H1 (cell line): ENCODE measurements at regions not wholly inside any gene's neighbourhood (a gene's known extent, or its start where the extent isn't known, plus 50 kb on each side); places are given as distances from the start of the nearest gene placed in this dataset.
A peak's percentile ranks its signal among the peaks of the same experiment; 100 is the strongest.
"Not testable (repeated sequence)": the region's sequence is repeated elsewhere in the genome, so short reads cannot be mapped to it uniquely, and the experiment has no call there.

Experiments used
- BRCA1 ChIP-seq: IDR thresholded peaks from 2 replicates; pipeline ENCODE4 v1.6.1; 2012; ENCODE audit warnings: low read depth, low read length, improper control_type of control experiment
- CBX5 ChIP-seq: fragments of 300-800, 300-1000 bp; sonication (generic); IDR thresholded peaks from 2 replicates; pipeline ENCODE4 v1.7.1; 2016; ENCODE audit warnings: antibody characterized with exemption, low read length, low read depth
- CHD2 ChIP-seq: IDR thresholded peaks from 2 replicates; pipeline ENCODE4 v1.6.1; 2012; ENCODE audit warnings: low read length, improper control_type of control experiment
- CREB1 ChIP-seq: IDR thresholded peaks from 2 replicates; pipeline ENCODE4 v1.6.1; 2012; ENCODE audit warnings: inconsistent platforms
- CTCF ChIP-seq, 3 experiments: IDR thresholded peaks; 1 replicate in 2 of 3; 2 replicates in 1 of 3; pipeline versions ENCODE4 v1.5.1 to v1.6.1; 2011; ENCODE audit warnings: low read length in 3 of 3, mild to moderate bottlenecking in 3 of 3, inconsistent platforms in 2 of 3, low read depth in 1 of 3, moderate library complexity in 1 of 3; ENCODE audit not compliant: insufficient read depth in 1 of 3; ENCODE audit errors: control extremely low read depth in 1 of 3
- NRF1 ChIP-seq: IDR thresholded peaks from 2 replicates; pipeline ENCODE4 v1.6.1; 2011; ENCODE audit warnings: mild to moderate bottlenecking, low read depth, low read length, improper control_type of control experiment
- POLR2A ChIP-seq, 2 experiments: IDR thresholded peaks; 1 replicate in 1 of 2; 2 replicates in 1 of 2; pipeline ENCODE4 v1.6.1; 2011; ENCODE audit warnings: low read depth in 2 of 2, low read length in 2 of 2, mild to moderate bottlenecking in 2 of 2; ENCODE audit errors: control extremely low read depth in 1 of 2
- POU5F1 ChIP-seq: IDR thresholded peaks from 2 replicates; pipeline ENCODE4 v1.6.1; 2011; ENCODE audit warnings: low read depth, mild to moderate bottlenecking, low read length, moderate library complexity
- SUZ12 ChIP-seq: fragments of 200-600 bp; sonication (generic); IDR thresholded peaks from 2 replicates; pipeline ENCODE4 v1.6.1; 2012; ENCODE audit warnings: mild to moderate bottlenecking, inconsistent platforms, low read length, moderate library complexity, mixed read lengths

- not testable (repeated sequence) for TF ChIP-seq BRCA1; SUZ12; POU5F1; POLR2A (IDR thresholded peaks at IDR 0.05; ENCODE audit: control extremely low read depth in 1 of 2, low read depth in 2 of 2, low read length in 2 of 2); CHD2; CBX5; CREB1; NRF1
- TF ChIP-seq CTCF (IDR thresholded peaks at IDR 0.05; ENCODE audit: control extremely low read depth in 1 of 3, insufficient read depth in 1 of 3, low read depth in 1 of 3, low read length in 3 of 3) = peak in 1 of 3 experiments; percentile 3; a peak in 1 of 4 replicates
These were observed 259.9 kb downstream of the GALC start for GRCh38 chr14:87733115-87733514.
